Activated CD4-positive, alpha-beta memory T cell treated with anti-CD3 and anti-CD28 coated beads for 36 hours (primary cell): ENCODE measurements at regions not wholly inside any gene's neighbourhood (a gene's known extent, or its start where the extent isn't known, plus 50 kb on each side); places are given as distances from the start of the nearest gene placed in this dataset.
"Not testable (repeated sequence)": the region's sequence is repeated elsewhere in the genome, so short reads cannot be mapped to it uniquely, and the experiment has no call there.

ENCODE experiments used
- CTCF ChIA-PET: fragments of 350-600 bp; sonication (Branson Sonifier 250); formaldehyde crosslinking; loops from one replicate; lab custom pipeline; 2021; ENCODE audit warnings: antibody characterized with exemption, inconsistent platforms; lab: Charles Lee
- POLR2A ChIA-PET: fragments of 350-600 bp; sonication (Branson Sonifier 250); formaldehyde crosslinking; loops from one replicate; lab custom pipeline; 2021; ENCODE audit warnings: antibody characterized with exemption; lab: Charles Lee
- DNase-seq: peaks from one replicate; pipeline ENCODE4 v3.0.0-alpha.2; 2020
- H3K27ac Mint-ChIP-seq: one replicate; pipeline ENCODE4 v1.8.0; 2021; ENCODE audit warnings: mixed read lengths
- H3K27me3 Mint-ChIP-seq: one replicate; pipeline ENCODE4 v1.8.0; 2021; ENCODE audit warnings: mixed read lengths
- H3K36me3 Mint-ChIP-seq: one replicate; pipeline ENCODE4 v1.8.0; 2021; ENCODE audit warnings: mixed read lengths
- H3K4me1 Mint-ChIP-seq: one replicate; pipeline ENCODE4 v1.8.0; 2021; ENCODE audit warnings: low read depth, mixed read lengths
- H3K4me3 Mint-ChIP-seq: one replicate; pipeline ENCODE4 v1.8.0; 2021; ENCODE audit warnings: mild to moderate bottlenecking, mixed read lengths
- H3K9me3 Mint-ChIP-seq: one replicate; pipeline ENCODE4 v1.8.0; 2021; ENCODE audit warnings: mixed read lengths
- intact Hi-C: fragments of 100-400 bp; cut with micrococcal nuclease; formaldehyde crosslinking; loops from one replicate; pipeline ENCODE4 v1.15.1; 2023

GRCh38 chr10:85377029-85377806 lies 989.4 kb downstream of the GRID1 start:
- Mint-ChIP-seq H3K4me1 (no peaks in the 10 kb centered on the region), H3K36me3 (no peaks in the 10 kb centered on the region), H3K4me3 (no peak overlapping the region), H3K27ac (no peak overlapping the region), H3K9me3 (no peaks in the 10 kb centered on the region), H3K27me3 (peaks cover 7% of the 10 kb centered on the region)
- ChIA-PET POLR2A (no interaction called here), CTCF (no interaction called here)
- DNase-seq = no peak
- intact Hi-C loops = no loop called here

GRCh38 chr10:85379338-85379737 lies 987.3 kb downstream of the GRID1 start:
- ChIA-PET CTCF (no interaction called here), POLR2A (no interaction called here)
- Mint-ChIP-seq H3K4me1 (no peaks in the 10 kb centered on the region), H3K27ac (no peak overlapping the region), H3K36me3 (no peaks in the 10 kb centered on the region), H3K9me3 (no peaks in the 10 kb centered on the region), H3K27me3 (peaks cover 8% of the 10 kb centered on the region), H3K4me3 (no peak overlapping the region)
- no peak for DNase-seq
- intact Hi-C loops = no loop called here

DNA sequence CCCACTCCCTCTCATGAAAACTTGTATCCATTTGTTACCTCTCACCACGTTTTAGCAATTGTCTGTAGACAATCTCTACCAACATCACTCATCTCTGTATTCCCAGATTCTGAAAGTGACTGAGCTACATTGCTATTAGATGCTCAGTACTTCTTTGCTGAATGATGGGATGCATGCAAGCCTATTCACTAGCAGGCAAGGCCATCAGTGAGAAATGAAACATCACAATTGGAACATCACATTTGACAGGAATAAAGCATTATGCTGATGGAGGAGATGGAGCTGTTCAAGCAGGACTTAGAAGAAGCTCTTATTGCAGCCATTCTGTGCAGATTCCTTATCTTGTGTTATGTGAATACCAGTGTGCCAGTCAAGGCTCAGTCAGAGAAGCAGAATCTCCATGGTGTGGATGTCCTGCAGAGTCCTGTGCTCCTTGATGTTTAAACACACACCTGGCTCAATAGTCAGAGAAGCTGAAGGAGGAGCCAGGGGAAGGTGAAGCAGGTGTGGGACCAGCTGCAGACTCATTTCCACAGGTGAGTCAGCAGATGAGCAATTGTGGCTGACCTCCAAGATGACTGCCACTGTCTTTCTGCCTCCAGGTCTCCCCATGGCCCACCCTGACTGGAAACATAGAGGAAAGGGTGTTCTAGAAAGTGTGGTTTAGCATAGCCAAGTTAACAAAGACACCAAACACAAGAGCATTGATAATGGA lies 965.5 kb downstream of the GRID1 start:
- no peaks in the 10 kb centered on the region for H3K4me1 Mint-ChIP-seq
- CTCF ChIA-PET = no interaction called here
- no peaks in the 10 kb centered on the region for H3K36me3 Mint-ChIP-seq
- no peak for DNase-seq
- intact Hi-C loops = no loop called here
- H3K4me3 Mint-ChIP-seq = no peak overlapping the region
- H3K27me3 Mint-ChIP-seq = no peaks in the 10 kb centered on the region
- H3K9me3 Mint-ChIP-seq = no peaks in the 10 kb centered on the region
- POLR2A ChIA-PET = no interaction called here
- H3K27ac Mint-ChIP-seq = no peak overlapping the region

- Mint-ChIP-seq H3K4me3 (no peak overlapping the region), H3K36me3 (no peaks in the 10 kb centered on the region), H3K4me1 (no peaks in the 10 kb centered on the region), H3K27me3 (no peaks in the 10 kb centered on the region), H3K27ac (no peak overlapping the region), H3K9me3 (no peaks in the 10 kb centered on the region)
- ChIA-PET POLR2A (no interaction called here), CTCF (no interaction called here)
- intact Hi-C loops = no loop called here
- DNase-seq = no peak
Observed at GRCh38 chr10:85402541-85402940, 964.1 kb downstream of the GRID1 start.

DNA sequence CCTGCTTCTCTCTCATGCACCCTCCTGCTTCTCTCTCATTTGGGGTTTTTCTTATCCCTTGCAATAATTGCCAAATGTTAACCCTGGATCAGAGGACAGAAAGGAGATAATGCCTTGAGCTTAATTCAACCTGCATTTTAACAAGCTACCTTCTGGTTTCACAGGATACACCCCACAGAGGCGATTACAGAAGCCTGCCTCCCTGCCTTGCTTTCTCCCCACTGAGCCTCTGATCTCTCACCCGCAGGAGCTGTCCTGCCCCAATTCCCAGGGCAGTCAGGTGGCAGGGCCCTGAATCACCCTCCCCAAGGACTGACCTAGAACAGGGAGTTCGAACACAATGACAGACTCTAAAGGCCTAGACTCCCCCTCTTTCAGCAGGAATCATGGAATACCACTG lies 959.5 kb downstream of the GRID1 start:
- no peak for DNase-seq
- H3K4me3 Mint-ChIP-seq = no peak overlapping the region
- ChIA-PET POLR2A (no interaction called here), CTCF (no interaction called here)
- H3K36me3 Mint-ChIP-seq = no peaks in the 10 kb centered on the region
- intact Hi-C loops = no loop called here
- no peaks in the 10 kb centered on the region for H3K27me3 Mint-ChIP-seq
- H3K9me3 Mint-ChIP-seq = peaks cover 4% of the 10 kb centered on the region
- H3K27ac Mint-ChIP-seq = no peak overlapping the region
- H3K4me1 Mint-ChIP-seq = no peaks in the 10 kb centered on the region

DNA sequence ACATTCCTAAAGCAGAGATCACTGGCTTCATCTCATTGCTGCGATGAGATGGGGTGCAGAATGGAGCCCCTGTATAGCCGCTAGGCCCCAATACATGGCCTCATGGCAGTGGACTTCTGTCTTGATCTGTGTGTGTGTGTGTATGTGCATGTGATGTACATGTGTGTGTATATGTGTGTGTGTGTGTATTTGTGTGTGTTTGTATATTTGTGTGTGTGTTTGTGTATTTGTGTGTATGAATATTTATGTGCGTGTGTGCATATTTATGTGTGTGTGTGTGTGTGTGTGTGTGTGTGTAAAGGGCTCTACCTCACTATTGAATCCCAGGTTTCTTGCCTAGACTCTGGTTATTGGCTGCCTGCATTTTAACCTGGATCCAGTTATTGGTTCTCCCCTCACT lies 958.2 kb downstream of the GRID1 start:
- no peaks in the 10 kb centered on the region for H3K27me3 Mint-ChIP-seq
- CTCF ChIA-PET = no interaction called here

GRCh38 chr10:85410586-85410985 lies 956.0 kb downstream of the GRID1 start:
- H3K4me3 Mint-ChIP-seq, H3K9me3 Mint-ChIP-seq, CTCF ChIA-PET, H3K27ac Mint-ChIP-seq, POLR2A ChIA-PET, H3K4me1 Mint-ChIP-seq, DNase-seq, intact Hi-C loops, H3K36me3 Mint-ChIP-seq: not testable (repeated sequence)
- peaks cover 11% of the 10 kb centered on the region for H3K27me3 Mint-ChIP-seq

More for the DNA sequence above, 958.2 kb downstream of the GRID1 start:
- Mint-ChIP-seq H3K4me1 (no peaks in the 10 kb centered on the region), H3K36me3 (no peaks in the 10 kb centered on the region), H3K4me3 (no peak overlapping the region), H3K9me3 (peaks cover 4% of the 10 kb centered on the region), H3K27ac (no peak overlapping the region)
- intact Hi-C loops = no loop called here
- DNase-seq = no peak
- POLR2A ChIA-PET = no interaction called here

DNA sequence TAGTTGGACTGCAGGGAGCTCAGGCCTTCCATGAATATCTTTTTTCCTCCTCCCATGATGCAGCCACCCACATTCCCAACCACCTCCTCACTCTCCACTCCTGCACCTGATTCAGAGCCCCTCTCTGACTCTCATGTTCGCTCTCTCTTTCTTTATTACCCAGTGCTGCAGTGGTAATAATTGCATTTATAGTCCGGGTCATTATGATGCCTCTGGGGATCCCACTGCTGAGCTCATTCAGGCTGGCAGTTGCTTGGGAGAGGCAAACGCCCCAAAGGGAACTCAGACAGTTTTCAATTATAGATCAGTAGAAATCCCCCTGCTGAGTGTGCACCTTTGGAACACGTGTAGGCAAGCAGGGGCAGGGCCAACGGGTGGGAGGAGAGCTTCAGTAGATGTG lies 953.0 kb downstream of the GRID1 start:
- Mint-ChIP-seq H3K36me3 (no peaks in the 10 kb centered on the region), H3K4me1 (no peaks in the 10 kb centered on the region), H3K9me3 (peaks cover 4% of the 10 kb centered on the region), H3K27me3 (peaks cover 11% of the 10 kb centered on the region), H3K4me3 (no peak overlapping the region), H3K27ac (no peak overlapping the region)
- no peak for DNase-seq
- ChIA-PET POLR2A (no interaction called here), CTCF (no interaction called here)
- intact Hi-C loops = no loop called here

- no peaks in the 10 kb centered on the region for H3K36me3 Mint-ChIP-seq
- no peak overlapping the region for H3K27ac Mint-ChIP-seq
- intact Hi-C loops = no loop called here
- H3K4me1 Mint-ChIP-seq = no peaks in the 10 kb centered on the region
- DNase-seq = no peak
- CTCF ChIA-PET = no interaction called here
- H3K9me3 Mint-ChIP-seq = no peaks in the 10 kb centered on the region
- POLR2A ChIA-PET = no interaction called here
- no peak overlapping the region for H3K4me3 Mint-ChIP-seq
- H3K27me3 Mint-ChIP-seq = no peaks in the 10 kb centered on the region
Observed at GRCh38 chr10:85420501-85421191, 945.9 kb downstream of the GRID1 start.

DNA sequence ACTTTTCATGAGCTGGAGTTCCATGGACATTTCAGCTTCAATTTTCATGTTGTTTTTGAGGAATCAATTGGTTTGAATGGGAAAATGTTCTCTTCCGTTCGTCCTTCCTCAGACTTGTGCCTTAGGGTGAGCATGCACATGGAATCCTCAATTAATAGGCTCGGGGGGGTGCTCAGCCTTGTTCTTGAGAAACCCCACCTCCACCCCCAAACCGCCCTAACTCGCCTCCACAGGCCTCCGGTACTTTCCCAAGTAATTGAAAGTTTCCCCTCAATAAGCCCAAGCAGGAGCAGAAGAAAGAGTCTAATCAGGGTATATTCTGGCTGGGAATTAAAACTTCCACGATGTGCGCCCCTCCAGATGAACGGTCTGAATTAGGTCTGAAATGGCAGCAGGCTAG lies 945.2 kb downstream of the GRID1 start:
- ChIA-PET CTCF (no interaction called here), POLR2A (no interaction called here)
- intact Hi-C loops = no loop called here
- no peaks in the 10 kb centered on the region for H3K27me3 Mint-ChIP-seq
- no peak overlapping the region for H3K4me3 Mint-ChIP-seq
- H3K36me3 Mint-ChIP-seq = no peaks in the 10 kb centered on the region
- no peak overlapping the region for H3K27ac Mint-ChIP-seq
- no peak for DNase-seq
- no peaks in the 10 kb centered on the region for H3K4me1 Mint-ChIP-seq
- no peaks in the 10 kb centered on the region for H3K9me3 Mint-ChIP-seq

- intact Hi-C loops = no loop called here
- Mint-ChIP-seq H3K27ac (no peak overlapping the region), H3K36me3 (no peaks in the 10 kb centered on the region), H3K27me3 (no peaks in the 10 kb centered on the region), H3K4me1 (no peaks in the 10 kb centered on the region), H3K9me3 (no peaks in the 10 kb centered on the region), H3K4me3 (no peak overlapping the region)
- POLR2A ChIA-PET = no interaction called here
- CTCF ChIA-PET = no interaction called here
- no peak for DNase-seq
Observed at GRCh38 chr10:85429126-85429525, 937.5 kb downstream of the GRID1 start.

DNA sequence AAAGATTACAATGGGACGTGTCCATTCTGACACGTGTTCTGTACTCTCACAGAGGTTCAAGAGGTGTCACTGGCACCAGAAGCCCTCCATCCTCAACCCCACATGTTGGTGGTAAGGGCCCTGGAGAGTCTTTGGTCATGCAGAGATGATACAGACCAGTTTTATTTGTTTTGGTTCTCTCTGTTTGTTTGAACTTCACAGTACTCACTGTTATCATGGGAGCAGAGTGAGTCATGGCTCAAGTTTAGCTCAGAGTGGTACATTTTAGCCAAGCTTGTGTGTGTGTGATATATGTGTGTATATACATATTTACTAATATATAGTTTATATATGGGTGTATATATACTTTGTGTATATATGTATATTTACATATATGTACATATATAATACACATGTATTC lies 935.6 kb downstream of the GRID1 start:
- H3K27me3 Mint-ChIP-seq = no peaks in the 10 kb centered on the region
- intact Hi-C loops = no loop called here
- no peak overlapping the region for H3K4me3 Mint-ChIP-seq
- no peaks in the 10 kb centered on the region for H3K36me3 Mint-ChIP-seq
- CTCF ChIA-PET = no interaction called here
- H3K9me3 Mint-ChIP-seq = no peaks in the 10 kb centered on the region
- POLR2A ChIA-PET = no interaction called here
- no peaks in the 10 kb centered on the region for H3K4me1 Mint-ChIP-seq
- no peak overlapping the region for H3K27ac Mint-ChIP-seq
- DNase-seq = no peak
